ENCODE measurements at regions not wholly inside any gene's neighbourhood (a gene's known extent, or its start where the extent isn't known, plus 50 kb on each side); places are given as distances from the start of the nearest gene placed in this dataset.
A peak's percentile ranks its signal among the peaks of the same experiment; 100 is the strongest.
"Not testable (repeated sequence)": the region's sequence is repeated elsewhere in the genome, so short reads cannot be mapped to it uniquely, and the experiment has no call there.

GRCh38 chr12:11446372-11446771 lies 51.0 kb upstream of the PRB2 start:
- Mint-ChIP-seq H3K4me1 (no peaks in the 10 kb centered on the region), H3K9me3 (peaks cover 1% of the 10 kb centered on the region), H3K27ac (no peak overlapping the region), H3K27me3 (peaks cover 4% of the 10 kb centered on the region), H3K4me3 (no peak overlapping the region), H3K36me3 (no peaks in the 10 kb centered on the region)
- DNase-seq = no peak
- POLR2A ChIA-PET = interaction anchor here (0.6 kb wide), 1 partner anchor 1362 kb away, joined by 3 read pairs; no protein-coding TSS in a partner anchor
- ATAC-seq (ENCODE audit: low read depth) = no peak

- H3K4me1 Mint-ChIP-seq = peaks cover 1% of the 10 kb centered on the region
- DNase-seq = no peak
- ATAC-seq (ENCODE audit: low read depth) = no peak
- H3K9me3 Mint-ChIP-seq = peaks cover 2% of the 10 kb centered on the region
- H3K27me3 Mint-ChIP-seq = peaks cover 4% of the 10 kb centered on the region
- POLR2A ChIA-PET = no interaction called here
- no peak overlapping the region for H3K27ac Mint-ChIP-seq
- H3K4me3 Mint-ChIP-seq = no peak overlapping the region
- no peaks in the 10 kb centered on the region for H3K36me3 Mint-ChIP-seq
Measured at GRCh38 chr12:11457996-11458645, 62.8 kb upstream of the PRB2 start.

- POLR2A ChIA-PET = no interaction called here
- Mint-ChIP-seq H3K9me3 (no peaks in the 10 kb centered on the region), H3K4me1 (peaks cover 1% of the 10 kb centered on the region), H3K27me3 (peaks cover 4% of the 10 kb centered on the region), H3K4me3 (no peak overlapping the region), H3K27ac (no peak overlapping the region), H3K36me3 (no peaks in the 10 kb centered on the region)
- ATAC-seq (ENCODE audit: low read depth) (no peak), DNase-seq (no peak)
Measured at GRCh38 chr12:11460343-11461023, 65.1 kb upstream of the PRB2 start.

DNA sequence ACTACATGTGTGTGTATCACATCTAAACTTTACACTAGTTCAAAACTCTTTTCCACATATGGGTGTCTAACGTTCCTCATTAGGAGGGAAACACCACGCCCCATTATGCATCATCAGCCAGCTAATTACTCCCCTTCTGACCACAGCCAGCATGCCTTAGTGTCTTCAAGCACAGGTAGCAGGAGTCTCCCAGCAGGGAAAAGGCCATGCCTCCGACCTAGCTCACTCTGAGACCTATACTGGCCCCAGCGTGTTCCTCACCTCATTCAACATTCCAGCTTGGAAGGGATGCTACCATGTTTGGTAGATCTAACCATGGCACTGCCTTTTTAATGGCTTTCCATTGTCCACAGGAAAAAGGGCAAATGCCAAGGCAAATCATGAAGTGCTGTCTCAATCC lies 66.1 kb upstream of the PRB2 start:
- H3K27me3 Mint-ChIP-seq = no peaks in the 10 kb centered on the region
- H3K4me1 Mint-ChIP-seq = peaks cover 1% of the 10 kb centered on the region
- no peaks in the 10 kb centered on the region for H3K9me3 Mint-ChIP-seq
- no peak overlapping the region for H3K27ac Mint-ChIP-seq
- DNase-seq = no peak
- POLR2A ChIA-PET = no interaction called here
- no peak for ATAC-seq (ENCODE audit: low read depth)
- H3K4me3 Mint-ChIP-seq = no peak overlapping the region
- H3K36me3 Mint-ChIP-seq = no peaks in the 10 kb centered on the region

DNA sequence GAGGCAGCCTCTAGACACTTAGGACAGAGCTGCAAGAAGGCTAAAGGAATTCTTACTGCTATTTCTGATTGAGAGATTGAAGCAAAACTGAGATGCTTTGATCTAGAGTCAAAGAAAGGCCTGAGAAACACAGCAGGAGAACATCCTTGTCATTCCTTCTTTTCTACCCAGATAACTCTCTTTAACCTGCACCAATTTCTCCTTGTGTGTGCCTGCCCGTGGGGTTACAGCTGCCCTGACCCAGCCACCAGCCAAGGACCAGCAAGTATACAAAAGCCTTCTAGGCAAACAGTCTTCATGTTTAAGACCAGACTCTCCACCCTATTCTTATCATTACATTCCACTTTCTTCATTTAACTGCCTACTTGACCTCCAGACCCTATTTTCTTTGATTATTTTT lies 81.7 kb upstream of the PRB2 start:
- Mint-ChIP-seq H3K9me3 (no peaks in the 10 kb centered on the region), H3K4me3 (no peak overlapping the region), H3K27ac (no peak overlapping the region), H3K36me3 (no peaks in the 10 kb centered on the region), H3K4me1 (no peaks in the 10 kb centered on the region), H3K27me3 (peaks cover 16% of the 10 kb centered on the region)
- POLR2A ChIA-PET = no interaction called here
- no peak for DNase-seq
- no peak for ATAC-seq (ENCODE audit: low read depth)

DNA sequence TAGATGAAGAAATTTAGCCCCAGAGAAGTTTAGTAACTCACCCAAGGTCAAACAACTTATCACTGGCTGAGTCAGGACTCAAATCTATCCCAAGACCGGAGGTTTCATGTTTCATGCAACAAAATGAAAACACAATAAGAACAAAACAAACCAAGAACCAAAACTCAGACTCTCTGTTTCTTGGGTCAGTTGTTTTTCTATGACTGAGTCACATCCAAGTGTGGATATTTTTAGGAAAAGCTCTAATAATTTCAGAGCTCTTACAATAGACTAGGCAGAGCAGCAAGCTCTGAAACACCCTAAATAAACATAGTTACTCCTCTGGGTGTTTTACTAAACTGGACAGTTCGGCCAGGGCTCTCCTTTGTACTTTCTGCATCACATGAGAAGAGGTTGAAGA lies 87.6 kb upstream of the PRB2 start:
- Mint-ChIP-seq H3K4me3 (no peak overlapping the region), H3K27me3 (peaks cover 11% of the 10 kb centered on the region), H3K4me1 (no peaks in the 10 kb centered on the region), H3K27ac (no peak overlapping the region), H3K9me3 (no peaks in the 10 kb centered on the region), H3K36me3 (no peaks in the 10 kb centered on the region)
- ATAC-seq (ENCODE audit: low read depth) (no peak), DNase-seq (no peak)
- POLR2A ChIA-PET = no interaction called here

DNA sequence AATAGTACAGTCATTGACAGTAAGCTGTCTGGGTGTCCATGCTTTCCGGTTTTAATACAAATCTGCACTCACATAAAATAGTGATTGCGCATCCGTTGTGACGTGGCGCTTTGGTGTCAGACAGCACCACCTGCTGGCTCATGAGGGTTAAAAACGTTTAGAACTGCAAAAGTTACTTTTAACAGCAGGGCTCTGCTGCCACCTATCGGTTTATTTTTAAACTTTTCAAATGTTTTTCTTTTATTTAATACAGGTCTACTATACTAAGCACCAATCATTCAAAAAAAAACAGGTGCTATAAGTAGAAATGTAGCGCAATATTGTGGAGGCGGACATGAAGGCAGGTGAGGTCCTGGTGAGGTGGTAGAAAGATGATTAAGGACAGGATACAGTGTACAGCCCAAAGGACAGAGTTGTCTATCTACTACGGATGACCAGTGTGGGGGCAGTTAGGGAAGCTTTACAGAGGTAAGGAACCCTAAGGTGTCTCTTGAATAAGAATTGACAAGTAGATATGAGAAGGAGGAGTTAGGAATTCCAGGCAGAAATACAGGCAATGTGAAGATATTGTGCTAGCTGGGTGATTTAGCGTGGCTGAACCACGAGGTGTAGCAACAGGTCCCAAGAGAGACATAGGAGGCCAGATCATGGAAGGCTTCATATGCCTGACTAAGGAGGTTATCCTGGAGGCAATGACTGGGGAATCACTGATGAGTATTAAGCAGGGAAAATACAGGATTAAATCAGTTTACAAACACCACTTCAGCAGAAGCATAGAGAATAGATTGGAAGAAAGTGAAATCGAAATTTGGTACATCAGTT lies 91.5 kb upstream of the PRB2 start:
- ATAC-seq (ENCODE audit: low read depth) = peak; percentile 87
- Mint-ChIP-seq H3K4me3 (no peak overlapping the region), H3K9me3 (no peaks in the 10 kb centered on the region), H3K36me3 (no peaks in the 10 kb centered on the region), H3K27me3 (peaks cover 8% of the 10 kb centered on the region), H3K4me1 (no peaks in the 10 kb centered on the region), H3K27ac (no peak overlapping the region)
- peak; percentile 72 for DNase-seq
- POLR2A ChIA-PET = no interaction called here

GRCh38 chr12:11496157-11496851 lies 100.9 kb upstream of the PRB2 start:
- Mint-ChIP-seq H3K4me3 (no peak overlapping the region), H3K27me3 (peaks cover 25% of the 10 kb centered on the region), H3K9me3 (no peaks in the 10 kb centered on the region), H3K36me3 (no peaks in the 10 kb centered on the region), H3K27ac (no peak overlapping the region), H3K4me1 (peaks cover 3% of the 10 kb centered on the region)
- POLR2A ChIA-PET = no interaction called here
- no peak for DNase-seq
- ATAC-seq (ENCODE audit: low read depth) = no peak

- no peak overlapping the region for H3K27ac Mint-ChIP-seq
- ATAC-seq (ENCODE audit: low read depth) = no peak
Measured at GRCh38 chr12:11497438-11497837, 102.1 kb upstream of the PRB2 start.

DNA sequence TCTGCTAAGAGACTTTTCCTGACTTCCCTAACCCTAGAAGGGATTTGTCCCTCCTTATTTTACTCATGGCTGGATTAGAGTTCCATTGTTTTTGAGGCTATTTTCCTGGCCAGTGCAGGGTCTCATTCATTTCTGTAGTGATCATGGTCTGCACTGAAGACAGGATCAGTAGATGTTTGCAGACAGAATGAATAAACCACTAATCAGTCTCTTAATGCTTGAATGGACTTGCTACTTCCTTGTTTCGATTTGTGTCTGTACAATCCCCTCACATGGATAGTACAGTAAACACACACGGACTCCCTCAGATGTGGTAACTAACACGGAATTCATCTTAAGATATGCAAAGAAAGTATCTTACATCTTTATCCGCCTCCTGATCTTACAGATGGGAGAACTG lies 102.6 kb upstream of the PRB2 start:
- peaks cover 22% of the 10 kb centered on the region for H3K27me3 Mint-ChIP-seq
- no peak overlapping the region for H3K4me3 Mint-ChIP-seq
- no peak for DNase-seq
- no peak for ATAC-seq (ENCODE audit: low read depth)
- H3K4me1 Mint-ChIP-seq = peaks cover 3% of the 10 kb centered on the region
- POLR2A ChIA-PET = no interaction called here
- no peak overlapping the region for H3K27ac Mint-ChIP-seq
- no peaks in the 10 kb centered on the region for H3K9me3 Mint-ChIP-seq
- no peaks in the 10 kb centered on the region for H3K36me3 Mint-ChIP-seq

More at GRCh38 chr12:11497438-11497837, 102.1 kb upstream of the PRB2 start:
- H3K4me3 Mint-ChIP-seq = no peak overlapping the region
- H3K36me3 Mint-ChIP-seq = no peaks in the 10 kb centered on the region
- POLR2A ChIA-PET = no interaction called here
- H3K27me3 Mint-ChIP-seq = peaks cover 26% of the 10 kb centered on the region
- no peak for DNase-seq
- H3K4me1 Mint-ChIP-seq = peaks cover 3% of the 10 kb centered on the region
- no peaks in the 10 kb centered on the region for H3K9me3 Mint-ChIP-seq

- not testable (repeated sequence) for H3K4me3 Mint-ChIP-seq; H3K27ac Mint-ChIP-seq; DNase-seq; ATAC-seq (ENCODE audit: low read depth); H3K4me1 Mint-ChIP-seq; H3K9me3 Mint-ChIP-seq; H3K36me3 Mint-ChIP-seq
- H3K27me3 Mint-ChIP-seq = peaks cover 22% of the 10 kb centered on the region
- POLR2A ChIA-PET = interaction anchor here (1.3 kb wide), 1 partner anchor 47 kb away, joined by 4 read pairs; no protein-coding TSS in a partner anchor
Measured at GRCh38 chr12:11498574-11498973, 103.2 kb upstream of the PRB2 start.

GRCh38 chr12:11499806-11500187 lies 104.4 kb upstream of the PRB2 start:
- H3K27me3 Mint-ChIP-seq = peaks cover 25% of the 10 kb centered on the region
- no peak for ATAC-seq (ENCODE audit: low read depth)
- peaks cover 3% of the 10 kb centered on the region for H3K4me1 Mint-ChIP-seq
- H3K4me3 Mint-ChIP-seq = no peak overlapping the region
- H3K27ac Mint-ChIP-seq = no peak overlapping the region
- POLR2A ChIA-PET = interaction anchor here (1.3 kb wide), 2 partner anchors 46 kb away, joined by 4 to 9 read pairs; no protein-coding TSS in a partner anchor
- no peaks in the 10 kb centered on the region for H3K36me3 Mint-ChIP-seq
- H3K9me3 Mint-ChIP-seq = no peaks in the 10 kb centered on the region
- DNase-seq = no peak

DNA sequence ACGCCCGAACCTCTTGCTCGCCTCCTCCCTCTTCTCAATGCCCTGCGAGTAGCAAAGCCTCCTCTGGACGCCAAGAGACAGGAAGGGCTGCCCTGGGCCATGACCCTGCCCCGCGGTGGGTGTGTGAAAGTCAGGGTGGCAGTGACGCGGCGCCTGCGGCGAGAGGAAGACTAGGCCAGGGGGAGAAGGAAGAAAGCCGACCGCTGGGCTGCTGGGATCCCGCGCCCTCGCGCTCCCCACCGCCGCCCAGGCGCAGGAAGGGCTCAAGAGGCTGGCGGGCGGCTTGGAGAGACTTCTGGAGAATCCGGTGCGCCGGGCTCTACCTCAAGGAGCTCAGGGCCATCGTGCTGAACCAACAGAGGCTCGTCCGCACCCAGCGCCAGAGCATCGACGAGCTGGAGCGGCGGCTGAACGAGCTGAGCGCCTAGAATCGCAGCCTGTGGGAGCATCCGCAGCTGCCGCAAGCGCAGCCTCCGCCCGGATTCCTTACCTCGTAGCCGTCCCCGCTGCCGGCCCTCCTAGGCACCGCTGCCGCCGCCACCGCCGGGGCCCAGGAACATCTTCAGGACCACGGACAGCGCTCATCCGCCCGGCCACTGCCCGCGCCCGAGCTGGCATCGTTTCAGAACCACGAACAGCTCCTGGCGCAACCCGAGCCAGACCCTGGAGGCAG lies 105.0 kb upstream of the PRB2 start:
- Mint-ChIP-seq H3K27me3 (peaks cover 25% of the 10 kb centered on the region), H3K27ac (no peak overlapping the region), H3K36me3 (no peaks in the 10 kb centered on the region), H3K4me3 (no peak overlapping the region), H3K9me3 (no peaks in the 10 kb centered on the region), H3K4me1 (peaks cover 3% of the 10 kb centered on the region)
- DNase-seq (peak; percentile 92), ATAC-seq (ENCODE audit: low read depth) (peak; percentile 94)
- POLR2A ChIA-PET = interaction anchor here (1.3 kb wide), 1 partner anchor 46 kb away, joined by 9 read pairs; no protein-coding TSS in a partner anchor
